HEK293 (cell line): ENCODE measurements at regions not wholly inside any gene's neighbourhood (a gene's known extent, or its start where the extent isn't known, plus 50 kb on each side); places are given as distances from the start of the nearest gene placed in this dataset.

Source experiments
- GLI2 ChIP-seq: fragments of 450-650 bp; formaldehyde crosslinking; IDR thresholded peaks from 2 replicates; pipeline ENCODE4; 2017; ENCODE audit warnings: missing biosample characterization, missing genetic modification characterization, low read depth, borderline replicate concordance
- PRDM2 ChIP-seq: fragments of 450-650 bp; formaldehyde crosslinking; IDR thresholded peaks from 2 replicates; pipeline ENCODE4 v1.5.1; 2016; ENCODE audit warnings: missing biosample characterization, missing genetic modification characterization, borderline replicate concordance
- ZNF704 ChIP-seq: fragments of 450-650 bp; formaldehyde crosslinking; IDR thresholded peaks from 2 replicates; pipeline ENCODE4 v1.5.1; 2016; ENCODE audit warnings: missing biosample characterization, missing genetic modification characterization
- TF ChIP-seq, protein P1 (sequence below): fragments of 450-650 bp; formaldehyde crosslinking; IDR thresholded peaks from 2 replicates; pipeline ENCODE4 v1.5.1; 2016; ENCODE audit warnings: missing biosample characterization, missing genetic modification characterization

DNA sequence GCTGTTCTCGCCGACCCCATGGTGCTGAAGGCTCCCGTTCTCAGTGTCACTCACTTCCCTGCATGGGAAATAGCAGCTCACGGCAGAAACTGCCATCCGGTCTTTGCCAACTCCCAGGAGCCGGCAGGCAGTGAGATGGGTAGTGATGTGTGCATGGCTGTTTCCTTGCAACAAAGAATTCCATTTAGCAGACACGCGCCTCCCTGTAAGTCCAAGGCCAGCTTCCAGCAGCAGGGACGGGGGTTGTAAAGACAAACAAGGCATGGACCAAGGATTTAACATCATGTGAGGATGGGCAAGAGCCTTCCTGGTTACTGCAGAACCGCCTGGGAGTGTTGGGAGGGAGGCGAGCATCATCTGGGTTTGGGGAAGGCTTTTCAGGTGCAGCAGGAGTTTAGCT is 273.1 kb downstream of the GLRX3 start:
- TF ChIP-seq ZNF704: no peak
- TF ChIP-seq, protein P1, sequence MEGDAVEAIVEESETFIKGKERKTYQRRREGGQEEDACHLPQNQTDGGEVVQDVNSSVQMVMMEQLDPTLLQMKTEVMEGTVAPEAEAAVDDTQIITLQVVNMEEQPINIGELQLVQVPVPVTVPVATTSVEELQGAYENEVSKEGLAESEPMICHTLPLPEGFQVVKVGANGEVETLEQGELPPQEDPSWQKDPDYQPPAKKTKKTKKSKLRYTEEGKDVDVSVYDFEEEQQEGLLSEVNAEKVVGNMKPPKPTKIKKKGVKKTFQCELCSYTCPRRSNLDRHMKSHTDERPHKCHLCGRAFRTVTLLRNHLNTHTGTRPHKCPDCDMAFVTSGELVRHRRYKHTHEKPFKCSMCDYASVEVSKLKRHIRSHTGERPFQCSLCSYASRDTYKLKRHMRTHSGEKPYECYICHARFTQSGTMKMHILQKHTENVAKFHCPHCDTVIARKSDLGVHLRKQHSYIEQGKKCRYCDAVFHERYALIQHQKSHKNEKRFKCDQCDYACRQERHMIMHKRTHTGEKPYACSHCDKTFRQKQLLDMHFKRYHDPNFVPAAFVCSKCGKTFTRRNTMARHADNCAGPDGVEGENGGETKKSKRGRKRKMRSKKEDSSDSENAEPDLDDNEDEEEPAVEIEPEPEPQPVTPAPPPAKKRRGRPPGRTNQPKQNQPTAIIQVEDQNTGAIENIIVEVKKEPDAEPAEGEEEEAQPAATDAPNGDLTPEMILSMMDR: no peak
- TF ChIP-seq GLI2 (tag by site-specific recombination): no peak
- TF ChIP-seq PRDM2 (tag by site-specific recombination): no peak
